DND-41 (cell line): ENCODE measurements at regions not wholly inside any gene's neighbourhood (a gene's known extent, or its start where the extent isn't known, plus 50 kb on each side); places are given as distances from the start of the nearest gene placed in this dataset.
"Not testable (repeated sequence)": the region's sequence is repeated elsewhere in the genome, so short reads cannot be mapped to it uniquely, and the experiment has no call there.

Source experiments
- ATAC-seq: fragments of 200-7000 bp; cut with Tn5 transposase; 3 replicates; pipeline ENCODE4 v1.9.1; 2021; ENCODE audit warnings: low read depth; ENCODE audit not compliant: insufficient read depth
- DNase-seq: peaks from one replicate; pipeline ENCODE4 v3.0.0-alpha.2; 2020
- H2AFZ ChIP-seq: 2 replicates; pipeline ENCODE4 v1.6.0; 2012; ENCODE audit warnings: low read depth, low read length
- H3K27ac ChIP-seq: 2 replicates; pipeline ENCODE4 v1.5.1; 2012; ENCODE audit warnings: low read length, inconsistent platforms
- H3K27me3 ChIP-seq: fragments of 200-600 bp; sonication (generic); 2 replicates; pipeline ENCODE4 v1.6.0; 2012; ENCODE audit warnings: low read length, mild to moderate bottlenecking, inconsistent platforms; ENCODE audit not compliant: insufficient read depth, poor library complexity
- H3K36me3 ChIP-seq: 2 replicates; pipeline ENCODE4 v1.5.1; 2012; ENCODE audit warnings: low read length, inconsistent platforms; ENCODE audit not compliant: insufficient read depth
- H3K4me1 ChIP-seq: 2 replicates; pipeline ENCODE4 v1.5.1; 2012; ENCODE audit warnings: mild to moderate bottlenecking, low read length; ENCODE audit not compliant: insufficient read depth
- H3K4me2 ChIP-seq: 2 replicates; pipeline ENCODE4 v1.6.0; 2012; ENCODE audit warnings: mild to moderate bottlenecking, moderate library complexity, low read length, inconsistent platforms; ENCODE audit not compliant: insufficient read depth
- H3K4me3 ChIP-seq, 2 experiments: fragments of 200-600 bp in 1 of 2; shearing (Covaris generic) in 1 of 2; 2 replicates each; pipeline ENCODE4 v1.5.1; 2012 to 2016; ENCODE audit warnings: inconsistent platforms in 2 of 2, low read length in 2 of 2, mild to moderate bottlenecking in 2 of 2, low read depth in 1 of 2, moderate library complexity in 1 of 2
- H3K79me2 ChIP-seq: 2 replicates; pipeline ENCODE4 v1.6.0; 2012; ENCODE audit warnings: low read length, inconsistent platforms; ENCODE audit not compliant: insufficient read depth
- H3K9ac ChIP-seq: 2 replicates; pipeline ENCODE4 v1.6.0; 2012; ENCODE audit warnings: low read depth, mild to moderate bottlenecking, inconsistent platforms, low read length, moderate library complexity
- H3K9me3 ChIP-seq: 2 replicates; pipeline ENCODE4 v1.5.1; 2012; ENCODE audit warnings: low read length, moderate library complexity, mild to moderate bottlenecking, inconsistent platforms; ENCODE audit not compliant: insufficient read depth, severe bottlenecking
- H4K20me1 ChIP-seq: 2 replicates; pipeline ENCODE4 v1.6.0; 2012; ENCODE audit warnings: low read length; ENCODE audit not compliant: insufficient read depth
- CTCF ChIP-seq: IDR thresholded peaks from 2 replicates; pipeline ENCODE4 v1.5.1; 2012; ENCODE audit warnings: borderline replicate concordance, low read length, moderate library complexity, mild to moderate bottlenecking; ENCODE audit not compliant: poor library complexity, severe bottlenecking; ENCODE audit errors: extremely low read depth
- EZH2 ChIP-seq: IDR thresholded peaks from 3 replicates; pipeline ENCODE4 v1.6.1; 2012; ENCODE audit warnings: borderline replicate concordance, low read depth, mild to moderate bottlenecking, moderate library complexity, low read length, inconsistent platforms; ENCODE audit not compliant: severe bottlenecking

GRCh38 chr10:65628493-65629139, 1297.2 kb upstream of the LRRTM3 start:
- no peaks in the 10 kb centered on the region for H3K79me2 ChIP-seq
- ATAC-seq (no peak), DNase-seq (no peak)
- H3K36me3 ChIP-seq: no peaks in the 10 kb centered on the region
- no peaks in the 10 kb centered on the region for H3K4me1 ChIP-seq
- H3K4me3 ChIP-seq: no peak overlapping the region
- no peak overlapping the region for H2AFZ ChIP-seq
- H3K9me3 ChIP-seq: peaks cover 3% of the 10 kb centered on the region
- H3K4me2 ChIP-seq: no peak overlapping the region
- no peak overlapping the region for H3K9ac ChIP-seq
- H3K27ac ChIP-seq: no peak overlapping the region
- TF ChIP-seq CTCF (no peak), EZH2 (no peak)
- H3K27me3 ChIP-seq: no peaks in the 10 kb centered on the region
- no peaks in the 10 kb centered on the region for H4K20me1 ChIP-seq

GRCh38 chr10:65660006-65660405, 1265.8 kb upstream of the LRRTM3 start:
- DNase-seq: no peak
- TF ChIP-seq CTCF: no peak
- TF ChIP-seq EZH2: no peak
- no peak overlapping the region for H3K4me2 ChIP-seq
- no peaks in the 10 kb centered on the region for H3K4me1 ChIP-seq
- no peak overlapping the region for H3K27ac ChIP-seq
- no peak overlapping the region for H2AFZ ChIP-seq
- no peak overlapping the region for H3K4me3 ChIP-seq
- no peaks in the 10 kb centered on the region for H3K79me2 ChIP-seq
- ATAC-seq: no peak
- no peaks in the 10 kb centered on the region for H3K36me3 ChIP-seq
- H4K20me1 ChIP-seq: no peaks in the 10 kb centered on the region
- no peaks in the 10 kb centered on the region for H3K9me3 ChIP-seq
- no peak overlapping the region for H3K9ac ChIP-seq
- H3K27me3 ChIP-seq: no peaks in the 10 kb centered on the region

- Histone ChIP-seq H3K4me2 (no peak overlapping the region), H2AFZ (no peak overlapping the region), H3K27me3 (no peaks in the 10 kb centered on the region), H3K79me2 (no peaks in the 10 kb centered on the region), H3K36me3 (no peaks in the 10 kb centered on the region), H3K4me3 (no peak overlapping the region), H3K4me1 (no peaks in the 10 kb centered on the region), H3K9ac (no peak overlapping the region), H3K27ac (no peak overlapping the region), H3K9me3 (no peaks in the 10 kb centered on the region), H4K20me1 (no peaks in the 10 kb centered on the region)
- TF ChIP-seq EZH2 (no peak), CTCF (no peak)
- ATAC-seq: no peak
- no peak for DNase-seq
Observed at GRCh38 chr10:65670087-65670486, 1255.7 kb upstream of the LRRTM3 start.

GRCh38 chr10:65670596-65670995, 1255.2 kb upstream of the LRRTM3 start:
- H3K4me1 ChIP-seq, H3K9ac ChIP-seq, H3K9me3 ChIP-seq: not testable (repeated sequence)

More at GRCh38 chr10:65670596-65670995, 1255.2 kb upstream of the LRRTM3 start:
- H3K4me2 ChIP-seq, H3K36me3 ChIP-seq, H3K79me2 ChIP-seq, H3K27ac ChIP-seq, H3K4me3 ChIP-seq, ATAC-seq, DNase-seq, H4K20me1 ChIP-seq, H2AFZ ChIP-seq, H3K27me3 ChIP-seq: not testable (repeated sequence)
